MM.1S (cell line): ENCODE measurements at regions not wholly inside any gene's neighbourhood (a gene's known extent, or its start where the extent isn't known, plus 50 kb on each side); places are given as distances from the start of the nearest gene placed in this dataset.

Source experiments
- EZH2 ChIP-seq: fragments of 300-600 bp; sonication (generic); optimal IDR thresholded peaks from 2 replicates; pipeline ENCODE3; 2017; ENCODE audit warnings: low read depth, mild to moderate bottlenecking, antibody characterized with exemption, low read length, mixed read lengths
- EZH2phosphoT487 ChIP-seq: fragments of 300-600 bp; sonication (generic); IDR thresholded peaks from 2 replicates; pipeline ENCODE4 v1.6.1; 2018; ENCODE audit warnings: antibody characterized with exemption, low read length
- TF ChIP-seq, protein P1 (sequence below): fragments of 300-600 bp; sonication (generic); IDR thresholded peaks from 2 replicates; pipeline ENCODE4 v1.5.1; 2016; ENCODE audit warnings: antibody characterized with exemption, low read length, mixed read lengths

DNA sequence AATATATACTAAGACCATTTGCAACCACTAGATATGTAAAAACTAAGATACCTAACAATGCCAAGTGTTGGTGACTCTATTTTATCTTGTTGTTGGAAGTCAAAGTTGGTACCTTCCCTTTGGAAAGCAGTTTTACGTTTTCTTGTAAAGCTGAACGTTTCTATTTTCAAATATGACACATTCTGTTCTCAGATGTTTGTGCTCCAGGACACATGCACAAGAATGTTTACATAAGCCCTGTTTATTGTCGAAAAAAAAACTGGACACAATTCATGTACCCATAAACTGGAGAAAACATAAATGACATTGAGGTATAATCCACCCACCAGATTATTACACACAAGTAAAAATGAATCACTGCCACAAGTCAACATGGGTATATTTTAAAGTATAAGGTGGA, 967.4 kb downstream of the BCL11B start:
- TF ChIP-seq, protein P1, sequence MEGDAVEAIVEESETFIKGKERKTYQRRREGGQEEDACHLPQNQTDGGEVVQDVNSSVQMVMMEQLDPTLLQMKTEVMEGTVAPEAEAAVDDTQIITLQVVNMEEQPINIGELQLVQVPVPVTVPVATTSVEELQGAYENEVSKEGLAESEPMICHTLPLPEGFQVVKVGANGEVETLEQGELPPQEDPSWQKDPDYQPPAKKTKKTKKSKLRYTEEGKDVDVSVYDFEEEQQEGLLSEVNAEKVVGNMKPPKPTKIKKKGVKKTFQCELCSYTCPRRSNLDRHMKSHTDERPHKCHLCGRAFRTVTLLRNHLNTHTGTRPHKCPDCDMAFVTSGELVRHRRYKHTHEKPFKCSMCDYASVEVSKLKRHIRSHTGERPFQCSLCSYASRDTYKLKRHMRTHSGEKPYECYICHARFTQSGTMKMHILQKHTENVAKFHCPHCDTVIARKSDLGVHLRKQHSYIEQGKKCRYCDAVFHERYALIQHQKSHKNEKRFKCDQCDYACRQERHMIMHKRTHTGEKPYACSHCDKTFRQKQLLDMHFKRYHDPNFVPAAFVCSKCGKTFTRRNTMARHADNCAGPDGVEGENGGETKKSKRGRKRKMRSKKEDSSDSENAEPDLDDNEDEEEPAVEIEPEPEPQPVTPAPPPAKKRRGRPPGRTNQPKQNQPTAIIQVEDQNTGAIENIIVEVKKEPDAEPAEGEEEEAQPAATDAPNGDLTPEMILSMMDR, result no peak
- no peak for TF ChIP-seq EZH2phosphoT487
- TF ChIP-seq EZH2, result no peak
